MCF 10A (cell line): ENCODE measurements at regions not wholly inside any gene's neighbourhood (a gene's known extent, or its start where the extent isn't known, plus 50 kb on each side); places are given as distances from the start of the nearest gene placed in this dataset.

ENCODE experiments used
- BruUV-seq: library from RNA; stranded (reverse); fragments of 400-500 nt; replicated peaks from 2 replicates; lab custom pipeline; 2021; lab: Mats Ljungman, UMichigan
- CTCF ChIA-PET: fragments of 300-600 bp; sonication (Branson Sonifier 250); formaldehyde crosslinking; extraction: SDS; loops from one replicate; lab custom pipeline; 2021; ENCODE audit warnings: antibody characterized with exemption, inconsistent platforms; lab: Yijun Ruan, JAX
- POLR2A ChIA-PET: fragments of 300-600, 350-650 bp; sonication (Branson Sonifier 250); formaldehyde crosslinking; extraction: SDS; loops from one replicate; lab custom pipeline; 2020; ENCODE audit warnings: antibody characterized with exemption, inconsistent platforms; lab: Yijun Ruan, JAX
- DNase-seq: peaks from one replicate; pipeline ENCODE4 v3.0.0-alpha.2; 2018; ENCODE audit not compliant: unreplicated experiment
- H3K27ac Mint-ChIP-seq: one replicate; pipeline ENCODE4 v1.8.0; 2022; ENCODE audit warnings: mild to moderate bottlenecking, low read depth, mixed read lengths; ENCODE audit not compliant: unreplicated experiment
- H3K27me3 Mint-ChIP-seq: one replicate; pipeline ENCODE4 v1.8.0; 2022; ENCODE audit warnings: mixed read lengths; ENCODE audit not compliant: insufficient read depth, unreplicated experiment
- H3K36me3 Mint-ChIP-seq: one replicate; pipeline ENCODE4 v1.8.0; 2022; ENCODE audit warnings: mild to moderate bottlenecking, moderate library complexity, mixed read lengths; ENCODE audit not compliant: insufficient read depth, unreplicated experiment
- H3K4me1 Mint-ChIP-seq: one replicate; pipeline ENCODE4 v1.8.0; 2022; ENCODE audit warnings: mixed read lengths; ENCODE audit not compliant: insufficient read depth, unreplicated experiment
- H3K4me3 Mint-ChIP-seq: one replicate; pipeline ENCODE4 v1.8.0; 2022; ENCODE audit warnings: mild to moderate bottlenecking, moderate library complexity, mixed read lengths; ENCODE audit not compliant: unreplicated experiment
- H3K9me3 Mint-ChIP-seq: one replicate; pipeline ENCODE4 v1.8.0; 2022; ENCODE audit warnings: mixed read lengths; ENCODE audit not compliant: unreplicated experiment
- CTCF ChIP-seq: fragments of 200-600 bp; IDR thresholded peaks from one replicate; pipeline ENCODE4 v1.8.0; 2022; ENCODE audit warnings: antibody characterized with exemption, mild to moderate bottlenecking; ENCODE audit not compliant: unreplicated experiment
- intact Hi-C: fragments of 100-400 bp; cut with micrococcal nuclease; formaldehyde crosslinking; loops from 2 replicates; pipeline ENCODE4 v1.14.1; 2022

GRCh38 chr7:26440233-26441001 is 148.8 kb downstream of the SNX10 start:
- no peak for DNase-seq
- CTCF ChIA-PET, result interaction anchor here (0.7 to 1.3 kb wide), 2 partner anchors 9 to 71 kb away, joined by 3 to 4 read pairs; no protein-coding TSS in a partner anchor
- Mint-ChIP-seq H3K9me3 (no peaks in the 10 kb centered on the region), H3K36me3 (no peaks in the 10 kb centered on the region), H3K27me3 (no peaks in the 10 kb centered on the region), H3K4me3 (no peak overlapping the region), H3K27ac (no peak overlapping the region), H3K4me1 (no peaks in the 10 kb centered on the region)
- POLR2A ChIA-PET, result no interaction called here
- intact Hi-C loops, result no loop called here
- no peak for TF ChIP-seq CTCF
- BruUV-seq, result no TSS peak

GRCh38 chr7:26441002-26441521 is 149.4 kb downstream of the SNX10 start:
- no peak for TF ChIP-seq CTCF
- Mint-ChIP-seq H3K36me3 (no peaks in the 10 kb centered on the region), H3K27ac (no peak overlapping the region), H3K27me3 (no peaks in the 10 kb centered on the region), H3K9me3 (no peaks in the 10 kb centered on the region), H3K4me1 (no peaks in the 10 kb centered on the region), H3K4me3 (no peak overlapping the region)
- no peak for DNase-seq
- no TSS peak for BruUV-seq
- CTCF ChIA-PET, result interaction anchor here (1.3 kb wide), 1 partner anchor 8 kb away, joined by 4 read pairs; no protein-coding TSS in a partner anchor
- POLR2A ChIA-PET, result no interaction called here
- intact Hi-C loops, result no loop called here

- H3K27me3 Mint-ChIP-seq, result no peaks in the 10 kb centered on the region
- CTCF ChIA-PET, result no interaction called here
- POLR2A ChIA-PET, result no interaction called here
- no peak overlapping the region for H3K4me3 Mint-ChIP-seq
- H3K36me3 Mint-ChIP-seq, result no peaks in the 10 kb centered on the region
- no peak for DNase-seq
- no peak for TF ChIP-seq CTCF
- intact Hi-C loops, result no loop called here
- no peaks in the 10 kb centered on the region for H3K9me3 Mint-ChIP-seq
- BruUV-seq, result no TSS peak
- H3K27ac Mint-ChIP-seq, result no peak overlapping the region
- no peaks in the 10 kb centered on the region for H3K4me1 Mint-ChIP-seq
Observed at GRCh38 chr7:26441611-26442277, 150.1 kb downstream of the SNX10 start.

GRCh38 chr7:26443006-26443405 is 151.3 kb downstream of the SNX10 start:
- H3K27me3 Mint-ChIP-seq, result no peaks in the 10 kb centered on the region
- ChIA-PET CTCF (no interaction called here), POLR2A (interaction anchor here (0.6 to 0.7 kb wide), 2 partner anchors 11 to 18 kb away, joined by 3 read pairs; no protein-coding TSS in a partner anchor)
- no peaks in the 10 kb centered on the region for H3K4me1 Mint-ChIP-seq
- no TSS peak for BruUV-seq
- DNase-seq, result no peak
- H3K27ac Mint-ChIP-seq, result no peak overlapping the region
- TF ChIP-seq CTCF, result no peak
- intact Hi-C loops, result no loop called here
- H3K36me3 Mint-ChIP-seq, result no peaks in the 10 kb centered on the region
- H3K4me3 Mint-ChIP-seq, result no peak overlapping the region
- no peaks in the 10 kb centered on the region for H3K9me3 Mint-ChIP-seq
